HepG2 (cell line): ENCODE measurements at regions not wholly inside any gene's neighbourhood (a gene's known extent, or its start where the extent isn't known, plus 50 kb on each side); places are given as distances from the start of the nearest gene placed in this dataset.

Experiments
- ATAC-seq: fragments of 200-7000 bp; cut with Tn5 transposase; 3 replicates; pipeline ENCODE4 v1.9.1; 2020; ENCODE audit warnings: mild to moderate bottlenecking, moderate library complexity
- BruUV-seq: library from RNA; stranded (reverse); fragments of 400-500 nt; replicated peaks from 2 replicates; lab custom pipeline; 2021; lab: Mats Ljungman, UMichigan
- CTCF ChIA-PET: fragments of 300-600 bp; formaldehyde crosslinking; extraction: SDS; loops from one replicate; lab custom pipeline; 2021; ENCODE audit warnings: low total read pairs, inconsistent platforms, low intra/inter-chr PET ratio; lab: Yijun Ruan, JAX
- POLR2A ChIA-PET: fragments of 350-600 bp; sonication (Branson Sonifier 250); formaldehyde crosslinking; loops from one replicate; lab custom pipeline; 2020; ENCODE audit warnings: antibody characterized with exemption, inconsistent platforms; lab: Yijun Ruan, JAX
- DNase-seq: peaks from one replicate; pipeline ENCODE4 v3.0.0-alpha.2; 2015; ENCODE audit warnings: low spot score
- FAIRE-seq: peaks from 3 replicates; lab custom pipeline; 2011; peaks lifted over from hg19 to GRCh38; lab: Jason Lieb, UNC
- H2AFZ ChIP-seq: one replicate; pipeline ENCODE4 v1.6.1; 2011; ENCODE audit warnings: low read length, inconsistent platforms
- H3K27ac ChIP-seq: fragments of 300-600 bp; 3 replicates; pipeline ENCODE4 v1.8.0; 2011; ENCODE audit warnings: mixed run types, mild to moderate bottlenecking, mixed read lengths, low read length, inconsistent platforms; ENCODE audit not compliant: insufficient read depth; ENCODE audit errors: extremely low read length
- H3K27me3 ChIP-seq, 2 experiments: fragments of 200-600 bp in 1 of 2; 2 replicates in 1 of 2; 3 replicates in 1 of 2; pipeline versions ENCODE4 v1.6.0 to v1.8.0; 2011; ENCODE audit warnings: low read length in 2 of 2, mild to moderate bottlenecking in 2 of 2, moderate library complexity in 2 of 2, inconsistent platforms in 1 of 2; ENCODE audit not compliant: insufficient read depth in 2 of 2, control insufficient read depth in 1 of 2
- H3K36me3 ChIP-seq, 2 experiments: fragments of 200-600 bp in 1 of 2; replicated peaks in 1 of 2; 2 replicates in 1 of 2; 3 replicates in 1 of 2; pipeline versions ENCODE4 v1.5.1 to v1.8.0; 2011; ENCODE audit warnings: low read length in 2 of 2, inconsistent platforms in 1 of 2; ENCODE audit not compliant: insufficient read depth in 2 of 2, control insufficient read depth in 1 of 2
- H3K4me1 ChIP-seq: 2 replicates; pipeline ENCODE4 v1.5.1; 2012; ENCODE audit warnings: low read length, inconsistent platforms; ENCODE audit not compliant: insufficient read depth
- H3K4me2 ChIP-seq: 2 replicates; pipeline ENCODE4 v1.6.0; 2011; ENCODE audit warnings: low read depth, low read length, inconsistent platforms
- H3K4me3 ChIP-seq, 3 experiments: fragments of 200-600 bp in 1 of 3; sonication (generic), shearing (Covaris generic) in 1 of 3; replicated peaks in 1 of 3; 2 replicates each; pipeline ENCODE4 v1.5.1; 2011 to 2016; ENCODE audit warnings: low read length in 3 of 3, inconsistent platforms in 2 of 3, low read depth in 2 of 3, mild to moderate bottlenecking in 2 of 3, control low read depth in 1 of 3, mixed read lengths in 1 of 3; ENCODE audit not compliant: insufficient read depth in 1 of 3
- H3K79me2 ChIP-seq: one replicate; pipeline ENCODE4 v1.6.1; 2011; ENCODE audit warnings: low read length, inconsistent platforms; ENCODE audit not compliant: insufficient read depth
- H3K9ac ChIP-seq: 2 replicates; pipeline ENCODE4 v1.6.0; 2011; ENCODE audit warnings: mild to moderate bottlenecking, low read depth, low read length, inconsistent platforms; ENCODE audit not compliant: insufficient read depth
- H3K9me3 ChIP-seq: 2 replicates; pipeline ENCODE4 v1.5.1; 2012; ENCODE audit warnings: mild to moderate bottlenecking, low read length
- H4K20me1 ChIP-seq: 2 replicates; pipeline ENCODE4 v1.6.0; 2011; ENCODE audit warnings: inconsistent platforms, mild to moderate bottlenecking, low read length, moderate library complexity; ENCODE audit not compliant: insufficient read depth
- ISL2 ChIP-seq: sonication (generic); formaldehyde crosslinking; IDR thresholded peaks from 2 replicates; pipeline ENCODE4 v1.5.0; 2020; ENCODE audit warnings: missing genetic modification reagents
- MTF1 ChIP-seq: sonication (generic); formaldehyde crosslinking; IDR thresholded peaks from 2 replicates; pipeline ENCODE4 v1.5.0; 2020; ENCODE audit warnings: missing genetic modification reagents
- RFX3 ChIP-seq: IDR thresholded peaks from 2 replicates; pipeline ENCODE4 v1.6.1; 2016; ENCODE audit warnings: missing biosample characterization, missing genetic modification reagents
- TFAP4 ChIP-seq: sonication (generic); IDR thresholded peaks from 2 replicates; pipeline ENCODE4 v1.6.1; 2016; ENCODE audit warnings: low read depth, borderline replicate concordance
- ZBTB14 ChIP-seq: sonication (generic); formaldehyde crosslinking; IDR thresholded peaks from 2 replicates; pipeline ENCODE4 v1.4.0; 2020; ENCODE audit warnings: missing genetic modification reagents
- ZBTB8A ChIP-seq: sonication (generic); formaldehyde crosslinking; IDR thresholded peaks from 2 replicates; pipeline ENCODE4 v1.4.0; 2020; ENCODE audit warnings: mild to moderate bottlenecking, low read depth, missing genetic modification reagents, borderline replicate concordance
- ZFP1 ChIP-seq: IDR thresholded peaks from 2 replicates; pipeline ENCODE4 v1.6.1; 2016
- ZFX ChIP-seq: sonication (generic); formaldehyde crosslinking; IDR thresholded peaks from 2 replicates; pipeline ENCODE4 v1.4.0; 2020; ENCODE audit warnings: mild to moderate bottlenecking, low read depth, missing genetic modification reagents, moderate library complexity
- ZHX1 ChIP-seq: sonication (generic); formaldehyde crosslinking; IDR thresholded peaks from 2 replicates; pipeline ENCODE4 v1.8.1; 2022; ENCODE audit warnings: low read depth, mild to moderate bottlenecking, missing genetic modification reagents
- ZNF333 ChIP-seq: sonication (generic); formaldehyde crosslinking; IDR thresholded peaks from 2 replicates; pipeline ENCODE4 v1.4.0; 2020; ENCODE audit warnings: mild to moderate bottlenecking, missing genetic modification reagents, borderline replicate concordance
- WGBS: methylation state at CpG from one replicate; pipeline ENCODE4 v1.1.6; 2017; ENCODE audit warnings: low lambda C conversion rate; 5-methylcytosine and 5-hydroxymethylcytosine counted together
- in situ Hi-C: cut with HindIII; loops from 2 replicates; pipeline ENCODE4 v1.10.0; 2017; ENCODE audit warnings: low pct_unique_long_range_greater_than_20kb; ENCODE audit not compliant: extremely low pct_ligation_motif_present
- intact Hi-C: fragments of 100-400 bp; cut with micrococcal nuclease; formaldehyde crosslinking; loops from one replicate; pipeline ENCODE4 v1.10.0; 2022; ENCODE audit not compliant: unreplicated experiment

- TF ChIP-seq ZFX (no peak), ZHX1 (CRISPR knock-in tag) (no peak), RFX3 (no peak), ZBTB14 (CRISPR knock-in tag) (no peak), ZNF333 (CRISPR knock-in tag) (no peak), TFAP4 (no peak)
These were observed 126.8 kb upstream of the SPATA13 start (continued) for GRCh38 chr13:24033527-24034302.

- in situ Hi-C loops, result no loop called here
- ChIA-PET POLR2A (no interaction called here), CTCF (no interaction called here)
- H3K4me3 ChIP-seq, result no peak overlapping the region
- H3K79me2 ChIP-seq, result no peaks in the 10 kb centered on the region
- no peak for FAIRE-seq
- H3K36me3 ChIP-seq, result no peaks in the 10 kb centered on the region
- no TSS peak for BruUV-seq
- no peak for TF ChIP-seq ISL2 (CRISPR knock-in tag)
- no peak for TF ChIP-seq ZBTB8A (CRISPR knock-in tag)
- no peak for TF ChIP-seq MTF1 (CRISPR knock-in tag)
- TF ChIP-seq ZFP1 (CRISPR knock-in tag), result no peak
- no peak overlapping the region for H2AFZ ChIP-seq
- no peaks in the 10 kb centered on the region for H4K20me1 ChIP-seq
- H3K27ac ChIP-seq, result no peak overlapping the region
- no peak overlapping the region for H3K9ac ChIP-seq
- H3K4me2 ChIP-seq, result no peak overlapping the region
- no peaks in the 10 kb centered on the region for H3K9me3 ChIP-seq
- no peak for DNase-seq
- WGBS, result 56% methylated on average over 5 of the region's 5 CpGs
- no peak for ATAC-seq
- intact Hi-C loops, result no loop called here
- peaks cover 44% of the 10 kb centered on the region for H3K4me1 ChIP-seq
- 0 out of 5 replicates have a peak, but pooled peaks cover 0 to 8% of the 10 kb centered on the region in 2 experiments for H3K27me3 ChIP-seq
These were observed 125.1 kb upstream of the SPATA13 start for GRCh38 chr13:24035411-24035810.
